HFFc6 (cell line): ENCODE measurements at regions not wholly inside any gene's neighbourhood (a gene's known extent, or its start where the extent isn't known, plus 50 kb on each side); places are given as distances from the start of the nearest gene placed in this dataset.

Experiments used
- DNase-seq: peaks from one replicate; pipeline ENCODE4 v3.0.0-alpha.2; 2018
- H3K27ac Mint-ChIP-seq: 2 replicates; pipeline ENCODE4 v1.8.0; 2020; ENCODE audit warnings: mild to moderate bottlenecking, mixed read lengths
- H3K27me3 Mint-ChIP-seq: 2 replicates; pipeline ENCODE4 v1.8.0; 2021; ENCODE audit warnings: mild to moderate bottlenecking, moderate library complexity, mixed read lengths; ENCODE audit not compliant: insufficient read depth
- H3K36me3 Mint-ChIP-seq: 2 replicates; pipeline ENCODE4 v1.8.0; 2021; ENCODE audit warnings: low read depth, mixed read lengths
- H3K4me1 Mint-ChIP-seq: 2 replicates; pipeline ENCODE4 v1.8.0; 2020; ENCODE audit warnings: low read depth, mixed read lengths
- H3K4me3 Mint-ChIP-seq: 2 replicates; pipeline ENCODE4 v1.8.0; 2020; ENCODE audit warnings: mild to moderate bottlenecking, moderate library complexity, mixed read lengths
- H3K9me3 Mint-ChIP-seq: 2 replicates; pipeline ENCODE4 v1.8.0; 2020; ENCODE audit warnings: mild to moderate bottlenecking, mixed read lengths
- CTCF ChIP-seq: fragments of 200-600 bp; sonication (generic); IDR thresholded peaks from 2 replicates; pipeline ENCODE4 v1.5.0; 2021; ENCODE audit warnings: antibody characterized with exemption, mild to moderate bottlenecking

GRCh38 chr2:195471807-195472206, 185.2 kb upstream of the SLC39A10 start:
- no peak for TF ChIP-seq CTCF
- Mint-ChIP-seq H3K4me3 (no peak overlapping the region), H3K9me3 (no peaks in the 10 kb centered on the region), H3K27ac (no peak overlapping the region), H3K27me3 (no peaks in the 10 kb centered on the region), H3K4me1 (no peaks in the 10 kb centered on the region), H3K36me3 (no peaks in the 10 kb centered on the region)
- no peak for DNase-seq

GRCh38 chr2:195471163-195471562, 185.9 kb upstream of the SLC39A10 start:
- DNase-seq = no peak
- H3K27me3 Mint-ChIP-seq = no peaks in the 10 kb centered on the region
- no peaks in the 10 kb centered on the region; the same call in 1 of the 2 replicates for H3K36me3 Mint-ChIP-seq
- no peak overlapping the region for H3K27ac Mint-ChIP-seq
- H3K9me3 Mint-ChIP-seq = no peaks in the 10 kb centered on the region
- H3K4me1 Mint-ChIP-seq = no peaks in the 10 kb centered on the region
- TF ChIP-seq CTCF = no peak
- H3K4me3 Mint-ChIP-seq = no peak overlapping the region

- no peak for DNase-seq
- H3K4me1 Mint-ChIP-seq = no peaks in the 10 kb centered on the region
- H3K27me3 Mint-ChIP-seq = no peaks in the 10 kb centered on the region
- H3K4me3 Mint-ChIP-seq = no peak overlapping the region
- no peaks in the 10 kb centered on the region; the same call in 1 of the 2 replicates for H3K36me3 Mint-ChIP-seq
- no peak overlapping the region for H3K27ac Mint-ChIP-seq
- TF ChIP-seq CTCF = no peak
- no peaks in the 10 kb centered on the region for H3K9me3 Mint-ChIP-seq
Measured at GRCh38 chr2:195470622-195471021, 186.4 kb upstream of the SLC39A10 start.

- no peak for TF ChIP-seq CTCF
- no peak overlapping the region for H3K4me3 Mint-ChIP-seq
- H3K9me3 Mint-ChIP-seq = no peaks in the 10 kb centered on the region
- no peak for DNase-seq
- H3K27ac Mint-ChIP-seq = no peak overlapping the region
- no peaks in the 10 kb centered on the region; the same call in 1 of the 2 replicates for H3K27me3 Mint-ChIP-seq
- H3K4me1 Mint-ChIP-seq = no peaks in the 10 kb centered on the region
- H3K36me3 Mint-ChIP-seq = no peaks in the 10 kb centered on the region; the same call in 1 of the 2 replicates
Measured at GRCh38 chr2:195468771-195469170, 188.3 kb upstream of the SLC39A10 start.

- no peak for DNase-seq
- no peak overlapping the region for H3K4me3 Mint-ChIP-seq
- TF ChIP-seq CTCF = no peak
- no peak overlapping the region for H3K27ac Mint-ChIP-seq
- no peaks in the 10 kb centered on the region for H3K9me3 Mint-ChIP-seq
- H3K36me3 Mint-ChIP-seq = no peaks in the 10 kb centered on the region; the same call in 1 of the 2 replicates
- H3K4me1 Mint-ChIP-seq = peaks cover 9% of the 10 kb centered on the region
- no peaks in the 10 kb centered on the region; the same call in 1 of the 2 replicates for H3K27me3 Mint-ChIP-seq
Measured at GRCh38 chr2:195466427-195466826, 190.6 kb upstream of the SLC39A10 start.

- no peaks in the 10 kb centered on the region for H3K36me3 Mint-ChIP-seq
- no peak overlapping the region for H3K4me3 Mint-ChIP-seq
- no peak for DNase-seq
- no peaks in the 10 kb centered on the region; the same call in 1 of the 2 replicates for H3K27me3 Mint-ChIP-seq
- H3K27ac Mint-ChIP-seq = no peak overlapping the region
- H3K4me1 Mint-ChIP-seq = peaks cover 25% of the 10 kb centered on the region
- no peaks in the 10 kb centered on the region for H3K9me3 Mint-ChIP-seq
- TF ChIP-seq CTCF = no peak
Measured at GRCh38 chr2:195461010-195461409, 196.0 kb upstream of the SLC39A10 start.
